ENCODE measurements at regions not wholly inside any gene's neighbourhood (a gene's known extent, or its start where the extent isn't known, plus 50 kb on each side); places are given as distances from the start of the nearest gene placed in this dataset.

- Histone ChIP-seq H3K36me3 (ENCODE audit: control insufficient read depth in 4 of 4, insufficient read depth in 3 of 4, low read depth in 1 of 4, low read length in 3 of 4) (no peaks in the 10 kb centered on the region), H3K27me3 (ENCODE audit: control insufficient read depth in 4 of 4, insufficient read depth in 4 of 4, low read length in 3 of 4) (peaks cover 0 to 3% (median 0%) of the 10 kb centered on the region in 4 donors), H3K27ac (ENCODE audit: low read depth in 1 of 2, low read length in 2 of 2) (no peak overlapping the region), H3K4me1 (ENCODE audit: control insufficient read depth in 4 of 4, insufficient read depth in 4 of 4, low read length in 3 of 4) (peaks cover 0 to 5% (median under 1%) of the 10 kb centered on the region in 4 donors), H3K9ac (ENCODE audit: low read depth in 1 of 2, low read length in 2 of 2) (no peak overlapping the region), H3K4me3 (ENCODE audit: low read depth in 1 of 3, low read length in 3 of 3) (no peak overlapping the region), H3K9me3 (ENCODE audit: control insufficient read depth in 4 of 4, low read length in 3 of 4) (no peaks in the 10 kb centered on the region)
- DNase-seq (ENCODE audit: low spot score): no peak
- WGBS: 96% methylated on average over 2 of the region's 2 CpGs
- TF ChIP-seq GABPA (IDR thresholded peaks at IDR 0.05 in 1 of 2, conservative IDR thresholded peaks at IDR 0.05 in 1 of 2): no peak
- no peak for TF ChIP-seq TAF1 (conservative IDR thresholded peaks at IDR 0.05)
- no peak for TF ChIP-seq HNF4A (conservative IDR thresholded peaks at IDR 0.05)
- TF ChIP-seq RXRA (IDR thresholded peaks at IDR 0.05): no peak
- no peak for TF ChIP-seq REST (IDR thresholded peaks at IDR 0.05)
- no peak for TF ChIP-seq NR2F2 (IDR thresholded peaks at IDR 0.05)
- TF ChIP-seq MAX (IDR thresholded peaks at IDR 0.05): no peak
- TF ChIP-seq HNF4G (IDR thresholded peaks at IDR 0.05): no peak
- TF ChIP-seq ATF3 (IDR thresholded peaks at IDR 0.05): no peak
- no peak for TF ChIP-seq CTCF (IDR thresholded peaks at IDR 0.05; ENCODE audit: low read depth, low read length, missing input control)
- TF ChIP-seq JUND (IDR thresholded peaks at IDR 0.05): no peak
- no peak for TF ChIP-seq SP1 (IDR thresholded peaks at IDR 0.05)
- TF ChIP-seq EGR1 (IDR thresholded peaks at IDR 0.05; ENCODE audit: low read depth in 2 of 2): no peak
- TF ChIP-seq FOXA1 (IDR thresholded peaks at IDR 0.05): no peak
- no peak for TF ChIP-seq RAD21 (IDR thresholded peaks at IDR 0.05)
- no peak for TF ChIP-seq YY1 (IDR thresholded peaks at IDR 0.05)
- TF ChIP-seq ZBTB33 (IDR thresholded peaks at IDR 0.05): no peak
Measured at GRCh38 chrX:39720945-39721344, 376.8 kb downstream of the BCOR start.
